Fibroblast of lung (primary cell): ENCODE measurements at regions not wholly inside any gene's neighbourhood (a gene's known extent, or its start where the extent isn't known, plus 50 kb on each side); places are given as distances from the start of the nearest gene placed in this dataset.

ENCODE experiments used
- EZH2 ChIP-seq: IDR thresholded peaks from 2 replicates; pipeline ENCODE4 v1.5.1; 2012; ENCODE audit warnings: low read length, control low read depth, mild to moderate bottlenecking; ENCODE audit errors: missing control alignments
- TF ChIP-seq, protein P1 (sequence below), 2 donors: IDR thresholded peaks in 1 of 2; conservative IDR thresholded peaks in 1 of 2; 1 replicate in 1 of 2; 2 replicates in 1 of 2; pipeline ENCODE4 v1.5.1; 2011 to 2012; ENCODE audit warnings: low read length in 2 of 2, control low read depth in 1 of 2, inconsistent platforms in 1 of 2, low read depth in 1 of 2, mild to moderate bottlenecking in 1 of 2

DNA sequence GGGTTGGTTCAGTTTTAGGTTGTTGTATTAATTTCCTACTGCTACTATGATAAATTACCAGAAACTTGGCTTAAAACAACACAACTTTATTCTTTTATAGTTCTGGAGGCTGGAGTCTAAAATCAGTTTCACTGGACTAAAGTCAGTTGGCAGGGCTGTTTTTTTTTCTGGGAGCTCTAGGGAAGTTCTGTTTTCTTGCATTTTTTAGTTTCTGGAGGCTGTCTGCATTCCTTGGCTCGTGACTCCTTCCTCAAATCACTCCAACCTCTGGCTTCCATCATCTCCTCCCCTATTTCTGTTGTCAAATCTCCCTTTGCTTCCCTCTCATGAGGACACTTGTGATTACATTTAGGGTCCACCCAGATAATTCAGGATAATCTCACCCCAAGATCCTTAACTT lies 51.3 kb upstream of the SUB1 start:
- TF ChIP-seq, protein P1, sequence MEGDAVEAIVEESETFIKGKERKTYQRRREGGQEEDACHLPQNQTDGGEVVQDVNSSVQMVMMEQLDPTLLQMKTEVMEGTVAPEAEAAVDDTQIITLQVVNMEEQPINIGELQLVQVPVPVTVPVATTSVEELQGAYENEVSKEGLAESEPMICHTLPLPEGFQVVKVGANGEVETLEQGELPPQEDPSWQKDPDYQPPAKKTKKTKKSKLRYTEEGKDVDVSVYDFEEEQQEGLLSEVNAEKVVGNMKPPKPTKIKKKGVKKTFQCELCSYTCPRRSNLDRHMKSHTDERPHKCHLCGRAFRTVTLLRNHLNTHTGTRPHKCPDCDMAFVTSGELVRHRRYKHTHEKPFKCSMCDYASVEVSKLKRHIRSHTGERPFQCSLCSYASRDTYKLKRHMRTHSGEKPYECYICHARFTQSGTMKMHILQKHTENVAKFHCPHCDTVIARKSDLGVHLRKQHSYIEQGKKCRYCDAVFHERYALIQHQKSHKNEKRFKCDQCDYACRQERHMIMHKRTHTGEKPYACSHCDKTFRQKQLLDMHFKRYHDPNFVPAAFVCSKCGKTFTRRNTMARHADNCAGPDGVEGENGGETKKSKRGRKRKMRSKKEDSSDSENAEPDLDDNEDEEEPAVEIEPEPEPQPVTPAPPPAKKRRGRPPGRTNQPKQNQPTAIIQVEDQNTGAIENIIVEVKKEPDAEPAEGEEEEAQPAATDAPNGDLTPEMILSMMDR (conservative IDR thresholded peaks at IDR 0.05 in 1 of 2, IDR thresholded peaks at IDR 0.05 in 1 of 2; ENCODE audit: low read depth in 1 of 2, low read length in 2 of 2), result no peak
- no peak for TF ChIP-seq EZH2
